Limb (tissue), 2 donors: ENCODE measurements at regions not wholly inside any gene's neighbourhood (a gene's known extent, or its start where the extent isn't known, plus 50 kb on each side); places are given as distances from the start of the nearest gene placed in this dataset.
"Not testable (repeated sequence)": the region's sequence is repeated elsewhere in the genome, so short reads cannot be mapped to it uniquely, and the experiment has no call there.

Experiments
- DNase-seq, 2 donors: peaks; one replicate each; pipeline ENCODE4 v3.0.0-alpha.2; 2016; ENCODE audit errors: extremely low spot score in 2 of 2

GRCh38 chr12:126424696-126425095 is 1359.5 kb downstream of the AACS start:
- DNase-seq, result no peak

GRCh38 chr12:126425264-126425663 is 1360.0 kb downstream of the AACS start:
- DNase-seq, result no peak

GRCh38 chr12:126428769-126429168 is 1363.5 kb downstream of the AACS start:
- no peak for DNase-seq

- DNase-seq, result no peak
These were observed 1365.7 kb downstream of the AACS start for GRCh38 chr12:126430921-126431320.

- no peak for DNase-seq
These were observed 1366.5 kb downstream of the AACS start for GRCh38 chr12:126431767-126432166.

GRCh38 chr12:126432780-126433179 is 1367.5 kb downstream of the AACS start:
- no peak for DNase-seq

GRCh38 chr12:126434412-126434985 is 1369.3 kb downstream of the AACS start:
- no peak for DNase-seq

GRCh38 chr12:126436041-126436440 is 1370.8 kb downstream of the AACS start:
- no peak for DNase-seq

GRCh38 chr12:126437934-126438333 is 1372.7 kb downstream of the AACS start:
- no peak for DNase-seq

GRCh38 chr12:126443977-126444376 is 1378.7 kb downstream of the AACS start:
- no peak for DNase-seq

GRCh38 chr12:126447346-126447745 is 1382.1 kb downstream of the AACS start:
- DNase-seq, result no peak

GRCh38 chr12:126451809-126452208 is 1386.6 kb downstream of the AACS start:
- DNase-seq, result no peak

GRCh38 chr12:126452686-126453085 is 1387.5 kb downstream of the AACS start:
- DNase-seq, result not testable (repeated sequence)

GRCh38 chr12:126454581-126454980 is 1389.3 kb downstream of the AACS start:
- no peak for DNase-seq

GRCh38 chr12:126457776-126458175 is 1392.5 kb downstream of the AACS start:
- no peak for DNase-seq

GRCh38 chr12:126464153-126464552 is 1398.9 kb downstream of the AACS start:
- DNase-seq, result no peak

- DNase-seq, result no peak
These were observed 1404.0 kb downstream of the AACS start for GRCh38 chr12:126469211-126469610.

GRCh38 chr12:126474703-126475102 is 1409.5 kb downstream of the AACS start:
- DNase-seq, result no peak

- DNase-seq, result no peak
These were observed 1415.2 kb downstream of the AACS start for GRCh38 chr12:126480451-126480850.

- DNase-seq, result no peak
These were observed 1416.5 kb downstream of the AACS start for GRCh38 chr12:126481688-126482087.

- DNase-seq, result no peak
These were observed 1417.1 kb downstream of the AACS start for GRCh38 chr12:126482238-126482889.

GRCh38 chr12:126483145-126484068 is 1418.2 kb downstream of the AACS start:
- DNase-seq, result no peak
